GM18502 (cell line): ENCODE measurements at regions not wholly inside any gene's neighbourhood (a gene's known extent, or its start where the extent isn't known, plus 50 kb on each side); places are given as distances from the start of the nearest gene placed in this dataset.

ENCODE experiments used
- ATAC-seq: cut with Tn5 transposase; IDR thresholded peaks from one replicate; pipeline ENCODE4 v1.9.1; 2021; ENCODE audit warnings: mild to moderate bottlenecking; ENCODE audit not compliant: unreplicated experiment, poor library complexity

DNA sequence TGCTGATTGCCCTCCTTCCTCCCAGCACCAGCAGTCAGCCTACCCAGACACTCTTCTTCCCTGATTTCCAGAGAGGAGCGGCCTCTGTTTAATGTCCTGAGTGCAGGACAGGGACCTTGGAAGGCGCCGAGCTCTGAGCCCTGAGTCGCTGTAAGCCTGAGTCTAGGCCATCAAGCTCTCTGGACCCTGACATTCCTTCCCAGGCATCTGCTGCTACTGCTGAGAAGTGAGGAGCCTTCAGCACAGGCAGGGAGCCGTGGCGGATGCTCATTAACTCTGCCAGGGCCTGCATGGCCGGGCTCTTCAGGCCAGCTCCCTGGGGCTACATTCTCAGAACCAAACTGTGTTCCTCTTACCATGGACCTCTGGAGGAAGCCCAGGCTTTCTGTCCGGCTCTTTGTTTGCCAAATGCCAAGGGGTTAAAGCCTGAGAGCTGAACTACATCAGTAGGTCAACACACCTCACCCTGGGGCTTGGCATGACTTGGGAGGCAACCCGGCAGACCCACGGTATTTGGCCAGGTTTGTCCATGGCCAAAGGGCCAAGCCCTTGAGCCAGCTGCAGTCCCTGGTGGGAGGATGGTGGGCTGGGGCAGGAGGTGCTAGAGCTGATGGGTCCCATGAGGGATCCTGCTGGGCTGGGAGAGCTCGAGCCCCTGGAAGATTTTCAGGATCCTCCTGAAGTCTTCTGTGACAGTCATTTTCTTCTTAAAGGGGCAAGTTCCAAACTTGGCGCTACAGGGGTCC, 721.4 kb downstream of the BRD1 start:
- no peak for ATAC-seq

DNA sequence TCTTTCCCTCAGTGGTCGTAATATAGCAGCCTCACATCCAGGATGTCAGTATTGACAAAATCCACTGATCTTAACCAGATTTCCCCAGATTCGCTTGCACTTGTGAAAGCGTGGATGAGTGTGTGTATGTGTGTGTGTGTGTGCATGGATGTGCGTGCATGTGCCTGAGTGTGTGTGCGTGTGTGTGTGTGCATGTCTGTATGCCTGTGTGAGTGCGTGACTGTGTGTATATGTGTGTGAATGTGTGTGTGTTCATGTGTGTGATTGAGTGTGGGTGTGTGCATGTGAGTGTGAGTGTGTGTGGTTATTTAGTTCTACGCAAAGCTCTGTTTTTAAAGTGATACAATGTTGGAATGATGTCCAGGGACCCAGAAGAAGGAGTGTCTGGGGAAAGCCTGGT, 723.2 kb downstream of the BRD1 start:
- ATAC-seq, result no peak

DNA sequence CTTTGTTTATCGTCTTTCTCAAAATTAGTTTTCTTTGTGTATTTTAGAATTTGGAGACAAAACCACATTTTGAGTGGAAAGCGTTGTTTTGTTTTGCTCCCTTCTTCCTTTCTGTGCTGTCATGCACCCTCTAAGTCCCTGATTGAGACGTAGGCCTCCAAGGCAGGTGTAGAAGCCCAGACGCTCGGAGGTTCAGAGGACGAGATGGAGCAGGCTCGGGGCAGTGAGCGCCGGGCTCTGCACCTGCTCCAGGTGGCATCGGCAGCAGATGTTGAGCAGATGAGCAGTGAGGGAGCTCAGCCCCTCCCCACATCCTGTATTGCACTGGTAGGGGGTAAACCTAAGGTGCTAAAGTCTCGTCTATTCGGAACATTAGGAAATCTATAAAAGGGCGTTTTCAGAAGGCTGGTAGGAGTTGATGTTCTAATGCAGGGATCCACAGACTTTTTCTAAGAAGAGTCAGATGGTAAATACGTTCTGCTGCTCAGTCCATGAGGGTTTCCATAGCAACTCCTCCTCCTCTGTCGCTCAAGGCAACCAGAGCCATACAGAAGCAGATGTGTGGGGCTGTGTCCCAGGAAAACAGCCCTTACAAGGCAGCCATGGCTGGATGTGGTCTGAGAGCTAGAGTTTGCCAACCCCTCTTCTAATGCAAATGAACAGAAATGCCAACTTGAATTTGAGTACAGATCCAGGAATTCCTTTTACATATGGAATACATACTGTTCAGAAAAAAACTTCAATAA, 724.2 kb downstream of the BRD1 start:
- no peak for ATAC-seq

DNA sequence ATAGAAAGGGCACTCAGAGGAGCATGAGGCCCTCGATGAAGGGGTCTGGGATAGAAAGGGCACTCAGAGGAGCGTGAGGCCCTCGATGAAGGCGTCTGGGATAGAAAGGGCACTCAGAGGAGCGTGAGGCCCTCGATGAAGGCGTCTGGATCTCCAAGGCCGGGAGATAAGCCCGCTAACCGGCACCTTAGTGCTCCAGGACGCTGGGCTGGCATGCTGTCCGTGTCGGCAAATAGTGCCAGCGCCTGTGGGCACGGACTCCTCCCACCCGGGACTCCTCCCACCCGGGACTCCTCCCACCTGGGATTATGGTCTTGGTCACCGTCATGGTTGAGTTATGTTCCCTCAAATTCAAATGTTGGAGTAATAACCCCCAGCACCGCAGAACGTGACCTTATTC, 725.3 kb downstream of the BRD1 start:
- no peak for ATAC-seq

DNA sequence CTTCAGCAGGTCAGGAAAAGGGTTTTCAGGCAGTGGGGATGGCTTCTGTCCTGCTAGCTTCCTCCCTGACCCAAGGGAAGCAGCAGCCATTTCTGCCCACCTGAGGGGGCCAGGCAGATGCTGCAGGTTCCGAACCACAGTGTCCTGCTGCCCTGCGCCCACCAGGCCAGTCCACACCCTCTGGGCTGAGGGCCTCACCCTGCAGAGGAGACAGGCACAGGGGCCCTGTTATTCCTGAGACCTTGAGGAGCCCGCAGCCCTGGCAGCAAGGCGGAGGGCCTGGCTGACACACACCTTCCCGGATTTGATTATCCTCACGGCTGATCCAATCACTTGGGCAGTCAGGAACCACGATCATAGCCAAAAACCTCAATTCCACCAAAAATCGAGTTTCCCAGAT, 725.8 kb downstream of the BRD1 start:
- ATAC-seq, result no peak

DNA sequence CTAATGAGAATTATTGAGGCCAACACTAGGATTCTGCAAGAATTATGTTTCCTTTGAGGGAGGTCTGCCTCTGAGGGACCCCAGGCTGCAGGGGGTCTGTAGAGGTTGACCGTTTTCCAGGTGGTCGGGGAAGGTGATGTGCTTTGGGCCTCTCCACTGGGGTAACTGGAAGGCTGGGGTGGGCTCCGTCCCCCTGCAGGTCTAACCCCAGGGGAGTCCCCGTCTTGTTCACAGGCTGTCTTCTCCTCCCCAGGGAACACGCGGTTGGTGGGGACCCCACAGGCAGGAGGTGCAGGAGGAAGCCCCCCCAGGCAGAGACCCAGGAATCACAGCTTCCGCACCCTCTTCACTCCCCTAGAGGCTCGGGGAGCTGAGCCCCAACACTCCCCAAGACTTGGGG, 726.4 kb downstream of the BRD1 start:
- no peak for ATAC-seq

DNA sequence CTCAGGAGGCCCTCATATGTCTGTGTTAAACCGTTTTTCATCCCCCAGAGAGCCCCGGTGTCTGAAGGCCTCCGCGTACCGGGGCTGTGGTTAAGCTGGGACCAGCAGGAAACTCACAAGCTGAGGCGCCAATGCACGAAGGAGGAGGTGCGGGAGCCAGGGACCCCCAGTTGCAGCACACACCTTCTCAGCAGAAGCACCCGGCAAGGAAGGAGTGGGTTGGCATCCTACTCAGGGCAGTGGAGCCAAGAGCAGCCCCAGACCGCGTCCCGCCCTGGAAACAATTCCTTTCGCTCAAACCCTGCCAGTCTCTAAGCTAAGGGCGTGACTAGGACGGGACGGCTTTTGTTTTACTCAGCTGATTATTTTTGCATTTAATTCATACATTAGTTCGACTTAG, 726.9 kb downstream of the BRD1 start:
- no peak for ATAC-seq

DNA sequence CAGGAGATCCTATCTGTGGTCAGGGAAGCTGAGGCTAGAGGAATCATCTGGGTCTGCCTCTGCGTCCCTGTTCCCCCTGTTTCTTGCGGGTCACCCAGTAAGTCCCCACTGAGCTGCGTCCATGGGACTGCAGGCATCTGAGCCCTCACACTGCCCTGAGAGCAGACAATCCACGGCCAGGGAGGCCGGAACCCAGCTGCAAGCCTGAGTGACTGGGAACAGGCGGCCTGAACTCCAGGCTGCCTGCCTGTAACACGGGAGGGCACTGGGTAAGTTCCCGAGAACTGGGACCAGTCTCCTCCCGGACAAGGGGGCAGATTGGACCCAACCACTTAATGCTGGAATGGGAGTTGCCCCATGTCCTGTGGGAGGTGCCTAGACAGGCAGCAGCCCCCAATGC, 727.4 kb downstream of the BRD1 start:
- ATAC-seq, result no peak

DNA sequence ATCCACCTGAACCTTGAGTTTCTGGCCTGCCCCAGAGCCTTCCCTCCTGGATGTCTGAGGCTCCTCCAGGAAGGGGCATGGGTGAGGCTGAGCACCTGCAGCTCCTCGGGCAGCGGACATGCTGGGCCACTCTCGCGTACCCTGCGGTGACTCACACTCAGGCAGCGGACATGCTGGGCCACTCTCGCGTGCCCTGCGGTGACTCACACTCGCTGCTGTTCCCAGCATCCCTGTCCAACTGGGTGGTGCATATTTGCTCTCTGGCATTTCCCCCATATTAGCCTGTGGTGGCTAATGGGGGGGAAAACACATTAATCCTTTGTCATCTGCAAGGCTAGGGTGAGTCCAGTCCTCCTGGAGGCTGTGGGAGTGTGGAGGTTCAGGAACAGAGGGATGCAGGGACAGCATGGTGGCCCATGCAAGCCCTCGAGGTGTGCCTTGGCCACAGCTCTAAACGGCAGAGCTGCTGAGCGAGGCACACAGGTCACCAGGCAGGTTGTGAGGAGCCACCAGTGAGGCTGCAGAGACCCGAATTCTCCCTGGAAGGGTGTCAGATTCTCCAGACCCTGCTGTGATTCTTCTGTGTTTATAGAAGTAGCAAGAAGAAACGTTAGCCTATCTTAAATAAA, 728.1 kb downstream of the BRD1 start:
- ATAC-seq, result no peak

DNA sequence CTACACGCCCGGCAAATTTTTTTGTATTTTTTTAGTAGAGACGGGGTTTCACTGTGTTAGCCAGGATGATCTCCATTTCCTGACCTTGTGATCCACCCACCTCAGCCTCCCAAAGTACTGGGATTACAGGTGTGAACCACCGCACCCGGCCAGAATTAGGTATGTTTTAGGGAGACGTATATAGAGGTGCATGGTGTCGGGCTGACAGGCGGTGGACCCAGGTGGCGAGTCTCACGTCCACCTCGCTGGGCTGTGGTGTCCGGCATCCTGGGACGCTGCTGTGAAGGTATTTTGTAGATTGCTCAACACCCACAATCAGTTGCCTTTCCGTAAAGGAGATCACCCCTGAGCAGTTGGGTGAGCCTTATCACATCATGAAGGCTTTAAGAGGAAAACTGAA, 728.6 kb downstream of the BRD1 start:
- no peak for ATAC-seq

DNA sequence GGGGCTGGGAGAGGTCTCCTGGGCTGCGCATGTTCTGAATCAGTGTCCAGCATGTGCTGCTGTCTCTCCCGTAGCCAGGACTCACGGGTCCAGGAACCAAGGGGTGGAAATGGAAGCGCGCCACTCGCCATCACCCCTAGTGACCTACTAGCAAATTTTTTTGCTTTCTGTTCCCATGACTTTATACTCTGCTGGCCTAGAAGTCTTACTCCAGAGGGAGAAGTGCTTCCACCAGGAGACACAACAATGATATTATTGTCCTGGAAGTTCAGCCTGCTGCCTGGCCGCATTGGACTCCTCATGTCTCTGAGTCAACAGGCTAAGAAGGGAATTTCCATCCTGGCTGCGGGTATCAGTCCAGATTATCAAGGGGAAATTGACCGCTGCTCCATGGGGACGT, 729.7 kb downstream of the BRD1 start:
- ATAC-seq, result no peak

DNA sequence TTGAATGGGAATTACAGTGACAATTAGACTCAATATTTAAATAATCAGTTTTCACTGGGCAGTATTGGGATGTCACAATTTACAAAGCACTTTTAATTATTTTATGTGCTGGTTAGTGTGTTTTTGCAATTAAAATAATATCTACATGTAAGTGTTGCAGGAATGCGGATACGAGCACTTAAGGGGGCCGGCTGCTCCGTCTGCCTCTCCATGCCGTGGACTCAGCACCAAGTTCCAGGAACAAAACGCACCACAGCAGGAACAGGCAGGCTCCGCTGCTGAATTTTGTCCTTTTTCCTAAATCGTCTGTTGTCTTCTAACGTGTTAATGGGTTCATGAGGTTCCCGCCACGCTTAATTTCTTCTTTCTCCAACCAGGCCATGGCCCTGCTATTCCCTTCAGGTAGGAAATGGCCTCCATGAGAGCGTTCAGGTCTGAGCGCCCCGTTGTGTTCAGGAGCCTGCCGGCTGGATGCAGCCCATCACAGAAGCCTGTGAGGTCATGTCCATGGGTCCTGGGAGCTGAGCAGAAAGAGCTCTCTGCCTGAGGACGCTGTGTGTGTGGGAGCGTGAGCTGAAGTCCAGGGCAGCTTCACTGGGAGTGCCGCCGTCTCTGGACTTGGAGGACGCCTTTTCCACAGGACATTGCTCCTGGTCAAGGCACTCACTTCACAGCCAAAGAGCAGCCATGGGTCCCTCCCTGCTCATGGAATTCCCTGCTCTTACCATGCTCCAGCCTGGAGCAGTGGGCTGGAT, 730.3 kb downstream of the BRD1 start:
- no peak for ATAC-seq

DNA sequence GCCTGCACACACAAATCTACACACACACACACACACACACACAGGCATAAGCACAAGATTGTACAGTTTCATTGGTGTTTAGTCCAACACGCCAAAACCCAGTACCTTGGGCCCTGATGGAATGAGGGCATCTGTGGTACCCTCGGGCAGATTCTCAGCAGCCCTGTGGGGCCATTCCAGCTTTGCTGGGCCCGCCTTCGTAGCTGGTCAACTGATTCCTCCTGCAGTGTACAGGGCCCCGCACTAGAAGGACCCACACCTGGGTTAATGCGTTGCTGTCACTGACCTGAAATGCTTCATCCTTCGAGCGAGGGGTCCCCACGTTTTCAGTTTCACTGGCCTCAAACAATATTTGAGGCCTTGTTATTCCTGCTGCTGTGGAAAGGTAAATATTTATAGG, 731.2 kb downstream of the BRD1 start:
- ATAC-seq, result no peak

DNA sequence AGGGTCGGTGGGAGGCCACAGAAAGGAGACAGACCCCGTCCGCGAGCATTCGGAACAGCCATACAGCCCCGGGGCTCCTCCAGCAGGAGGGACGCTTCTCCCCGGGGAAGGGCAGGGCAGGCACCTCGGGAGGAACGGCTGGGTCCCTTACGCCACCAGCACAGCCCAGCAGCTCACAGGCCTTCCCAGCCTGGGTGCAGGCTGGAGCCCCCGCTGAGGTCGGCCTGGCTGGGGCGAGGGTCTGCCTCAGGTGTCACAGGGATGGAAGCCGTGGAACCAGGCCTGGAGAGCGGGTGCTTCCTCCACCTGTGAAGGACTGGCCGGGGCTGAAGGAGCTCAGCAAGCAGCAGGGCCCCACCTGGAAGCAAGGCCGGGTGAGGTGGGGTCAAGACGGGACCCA, 732.3 kb downstream of the BRD1 start:
- ATAC-seq, result no peak

DNA sequence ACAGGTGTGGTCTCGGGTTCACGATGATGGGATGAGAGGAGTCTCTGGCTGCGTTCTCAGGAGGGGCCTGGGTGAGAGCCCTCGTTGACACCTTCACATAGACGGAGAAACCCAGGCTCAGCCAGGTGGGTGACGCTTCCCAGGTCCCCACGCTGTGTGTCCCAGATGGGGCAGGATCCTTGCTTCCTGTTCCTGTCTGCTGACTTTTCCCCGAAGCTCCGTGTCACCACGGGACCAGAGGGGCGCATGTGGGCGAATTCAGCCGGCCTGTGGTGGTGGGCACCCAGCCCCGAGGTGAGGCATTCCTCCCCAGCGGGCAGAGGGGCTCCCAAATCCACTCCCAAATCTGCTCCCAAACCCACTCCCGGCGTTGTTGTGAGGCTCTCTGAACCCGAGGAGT, 732.8 kb downstream of the BRD1 start:
- no peak for ATAC-seq

DNA sequence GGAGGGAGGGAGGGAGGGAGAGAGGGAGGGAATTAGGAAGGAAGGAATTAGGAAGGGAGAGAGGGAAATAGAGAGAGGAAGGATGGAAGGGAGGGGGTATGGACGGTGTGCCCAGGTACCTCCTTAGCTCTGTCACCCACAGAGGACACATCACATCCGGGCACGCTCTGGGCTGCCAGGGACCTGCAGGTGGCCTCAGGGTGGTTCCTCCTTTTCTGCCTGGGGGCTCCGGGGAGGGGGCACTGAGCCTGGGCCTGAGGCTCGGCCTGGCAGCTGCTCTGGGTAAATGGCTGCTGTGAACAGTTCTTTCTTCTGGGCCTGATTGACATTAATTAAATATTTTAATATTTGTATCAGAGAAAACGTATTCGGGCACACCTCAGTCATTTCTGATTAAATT, 733.5 kb downstream of the BRD1 start:
- ATAC-seq, result no peak

DNA sequence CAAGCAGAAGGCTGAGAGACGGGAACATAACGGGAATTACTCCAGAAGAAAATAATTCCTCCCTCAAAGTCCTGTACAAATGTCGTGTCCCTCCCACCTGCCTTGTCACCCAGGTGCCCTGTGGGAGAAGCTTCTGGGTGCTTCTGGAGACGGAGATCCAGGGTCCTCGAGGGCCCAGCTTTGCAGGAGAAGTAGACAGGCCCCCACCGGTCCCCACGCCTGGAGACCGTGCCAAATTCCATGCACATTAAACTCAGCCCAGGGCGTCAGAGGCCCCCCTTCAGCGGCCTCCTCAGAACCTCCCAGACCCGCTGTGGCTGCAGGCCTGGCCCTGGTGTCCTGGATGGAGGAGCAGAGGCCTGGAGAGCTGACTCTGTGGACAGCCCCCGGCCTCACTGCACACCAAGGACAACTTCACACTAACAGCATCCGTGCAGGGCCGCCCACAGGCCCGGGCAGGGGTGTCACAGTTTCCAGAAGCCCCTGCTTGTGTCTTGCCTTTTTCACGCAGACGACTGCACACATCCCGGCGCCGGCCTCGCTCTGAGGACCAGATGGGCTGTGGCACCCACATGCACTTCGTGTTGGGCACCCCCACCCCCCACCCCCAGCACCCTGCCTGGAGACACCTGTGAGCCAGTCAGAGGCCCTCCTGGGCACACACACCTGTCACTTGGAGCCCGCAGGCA, 734.3 kb downstream of the BRD1 start:
- no peak for ATAC-seq

DNA sequence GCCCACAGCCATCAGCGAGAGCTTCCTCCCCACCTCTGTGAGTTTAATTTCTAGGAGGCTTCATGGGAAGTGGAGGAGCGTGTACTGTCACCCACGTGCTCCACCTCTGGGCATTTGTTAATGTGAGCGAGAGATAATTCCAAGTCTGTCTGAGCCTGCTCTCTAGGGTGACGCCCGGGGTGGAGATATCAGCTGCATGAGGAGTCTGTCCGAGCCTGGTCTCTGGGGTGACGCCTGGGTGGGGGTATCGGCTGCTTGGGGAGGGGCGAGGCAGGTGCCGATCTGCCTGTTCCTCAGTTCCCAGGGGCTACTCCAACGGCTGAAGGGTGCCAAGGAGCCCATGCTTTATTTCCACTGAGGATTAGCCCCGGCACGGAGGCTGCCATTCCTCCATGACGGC, 735.0 kb downstream of the BRD1 start:
- no peak for ATAC-seq

DNA sequence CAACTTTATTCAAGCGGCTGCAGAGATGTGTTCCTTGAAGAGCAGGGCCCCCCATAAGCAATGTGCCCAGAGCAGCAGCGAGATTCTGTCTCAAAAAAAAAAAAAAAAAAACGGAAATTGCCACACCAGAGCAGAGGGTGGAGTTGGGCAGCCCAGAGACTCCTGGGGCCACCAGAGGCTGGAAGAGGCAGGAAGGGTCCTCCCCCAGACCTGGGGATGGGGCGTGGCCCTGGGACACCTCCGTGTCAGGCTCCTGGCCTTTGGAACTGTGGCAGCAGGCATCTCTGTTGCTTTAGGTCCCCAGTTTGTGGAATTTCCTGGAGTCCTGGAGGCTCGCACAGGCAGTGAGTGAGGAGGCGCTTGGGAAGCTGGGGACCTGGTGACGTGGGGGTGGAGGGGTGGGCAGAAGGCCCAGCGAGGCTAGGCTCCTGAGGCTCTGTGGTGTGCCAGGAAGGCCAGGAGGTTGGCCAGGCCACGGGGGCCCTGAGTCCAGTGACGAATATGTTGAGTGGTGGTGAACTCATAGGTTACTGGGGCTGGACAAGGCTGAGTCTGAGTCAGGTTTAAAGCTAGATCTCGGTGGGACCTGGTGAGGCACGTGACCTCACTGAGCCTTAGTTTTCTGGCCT, 735.6 kb downstream of the BRD1 start:
- ATAC-seq, result no peak

DNA sequence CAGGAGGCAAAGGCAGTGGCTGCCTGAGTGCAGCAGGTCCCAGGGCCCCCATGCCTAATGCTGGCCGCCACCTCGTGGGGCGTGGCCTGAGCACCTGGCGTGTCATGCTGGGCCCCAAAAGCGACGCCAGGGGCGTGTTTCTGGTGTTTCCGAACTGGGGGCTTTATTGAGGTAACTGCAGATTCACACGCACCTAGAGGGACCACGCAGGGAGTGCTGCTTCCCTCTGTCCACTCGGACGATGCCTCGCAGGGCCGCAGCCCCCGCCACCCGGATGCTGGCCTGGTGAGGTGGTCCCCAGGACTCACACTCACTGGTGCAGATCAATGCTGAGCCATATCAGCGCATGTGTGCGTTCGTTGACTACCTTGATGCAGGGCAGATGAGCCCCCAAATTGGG, 736.2 kb downstream of the BRD1 start:
- no peak for ATAC-seq
